SU-DHL-6 (cell line): ENCODE measurements at regions not wholly inside any gene's neighbourhood (a gene's known extent, or its start where the extent isn't known, plus 50 kb on each side); places are given as distances from the start of the nearest gene placed in this dataset.

Experiments used
- EZH2phosphoT487 ChIP-seq: fragments of 200-600 bp; sonication (generic), shearing (Covaris generic); conservative IDR thresholded peaks from 2 replicates; pipeline ENCODE4 v1.6.1; 2018; ENCODE audit warnings: mild to moderate bottlenecking, antibody characterized with exemption, low read length, moderate library complexity, mixed read lengths
- TF ChIP-seq, protein P1 (sequence below): fragments of 200-600 bp; sonication (generic); IDR thresholded peaks from one replicate; pipeline ENCODE4 v1.5.1; 2017; ENCODE audit warnings: antibody characterized with exemption, mild to moderate bottlenecking, low read length, moderate library complexity; ENCODE audit not compliant: insufficient read depth, poor library complexity, severe bottlenecking

GRCh38 chr2:215567504-215567903, 131.6 kb upstream of the FN1 start:
- TF ChIP-seq, protein P1, sequence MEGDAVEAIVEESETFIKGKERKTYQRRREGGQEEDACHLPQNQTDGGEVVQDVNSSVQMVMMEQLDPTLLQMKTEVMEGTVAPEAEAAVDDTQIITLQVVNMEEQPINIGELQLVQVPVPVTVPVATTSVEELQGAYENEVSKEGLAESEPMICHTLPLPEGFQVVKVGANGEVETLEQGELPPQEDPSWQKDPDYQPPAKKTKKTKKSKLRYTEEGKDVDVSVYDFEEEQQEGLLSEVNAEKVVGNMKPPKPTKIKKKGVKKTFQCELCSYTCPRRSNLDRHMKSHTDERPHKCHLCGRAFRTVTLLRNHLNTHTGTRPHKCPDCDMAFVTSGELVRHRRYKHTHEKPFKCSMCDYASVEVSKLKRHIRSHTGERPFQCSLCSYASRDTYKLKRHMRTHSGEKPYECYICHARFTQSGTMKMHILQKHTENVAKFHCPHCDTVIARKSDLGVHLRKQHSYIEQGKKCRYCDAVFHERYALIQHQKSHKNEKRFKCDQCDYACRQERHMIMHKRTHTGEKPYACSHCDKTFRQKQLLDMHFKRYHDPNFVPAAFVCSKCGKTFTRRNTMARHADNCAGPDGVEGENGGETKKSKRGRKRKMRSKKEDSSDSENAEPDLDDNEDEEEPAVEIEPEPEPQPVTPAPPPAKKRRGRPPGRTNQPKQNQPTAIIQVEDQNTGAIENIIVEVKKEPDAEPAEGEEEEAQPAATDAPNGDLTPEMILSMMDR = no peak
- TF ChIP-seq EZH2phosphoT487 = no peak
